Suprapubic skin (tissue), 4 donors: ENCODE measurements at regions not wholly inside any gene's neighbourhood (a gene's known extent, or its start where the extent isn't known, plus 50 kb on each side); places are given as distances from the start of the nearest gene placed in this dataset.

Source experiments
- DNase-seq, 2 donors: peaks; one replicate each; pipeline ENCODE4 v3.0.0-alpha.2; 2019; ENCODE audit warnings: low spot score in 2 of 2
- H3K27ac ChIP-seq: fragments of 200-600 bp; sonication (generic); one replicate; pipeline ENCODE4 v1.5.1; 2019
- H3K27me3 ChIP-seq: fragments of 200-600 bp; sonication (generic); one replicate; pipeline ENCODE4 v1.5.1; 2019
- H3K36me3 ChIP-seq: fragments of 200-600 bp; sonication (generic); one replicate; pipeline ENCODE4 v1.5.1; 2019
- H3K4me1 ChIP-seq: fragments of 200-600 bp; sonication (generic); one replicate; pipeline ENCODE4 v1.5.1; 2019
- H3K4me3 ChIP-seq: fragments of 200-600 bp; sonication (generic); one replicate; pipeline ENCODE4 v1.5.1; 2019; ENCODE audit warnings: mild to moderate bottlenecking
- H3K9me3 ChIP-seq: fragments of 200-600 bp; sonication (generic); one replicate; pipeline ENCODE4 v1.5.1; 2019
- EP300 ChIP-seq: sonication (generic); formaldehyde crosslinking; IDR thresholded peaks from one replicate; pipeline ENCODE4 v1.6.1; 2017; ENCODE audit warnings: antibody characterized with exemption
- POLR2A ChIP-seq, 2 donors: fragments of 450-650 bp; IDR thresholded peaks; one replicate each; pipeline ENCODE4 v1.6.1; 2017; ENCODE audit warnings: antibody characterized with exemption in 2 of 2, mild to moderate bottlenecking in 2 of 2, moderate library complexity in 2 of 2
- POLR2AphosphoS5 ChIP-seq, 3 donors: sonication (generic); formaldehyde crosslinking; IDR thresholded peaks; one replicate each; pipeline ENCODE4 v1.6.1; 2017; ENCODE audit warnings: antibody characterized with exemption in 3 of 3
- WGBS: methylation state at CpG from one replicate; pipeline ENCODE4 v1.1.5; 2018; 5-methylcytosine and 5-hydroxymethylcytosine counted together
- TF ChIP-seq, protein P1 (sequence below), 2 donors: fragments of 200-600 bp in 1 of 2; fragments of 450-650 bp in 1 of 2; sonication (generic) in 1 of 2; IDR thresholded peaks; one replicate each; pipeline ENCODE4 v1.5.1; 2016 to 2019; ENCODE audit warnings: antibody characterized with exemption in 2 of 2, mild to moderate bottlenecking in 1 of 2, moderate library complexity in 1 of 2

DNA sequence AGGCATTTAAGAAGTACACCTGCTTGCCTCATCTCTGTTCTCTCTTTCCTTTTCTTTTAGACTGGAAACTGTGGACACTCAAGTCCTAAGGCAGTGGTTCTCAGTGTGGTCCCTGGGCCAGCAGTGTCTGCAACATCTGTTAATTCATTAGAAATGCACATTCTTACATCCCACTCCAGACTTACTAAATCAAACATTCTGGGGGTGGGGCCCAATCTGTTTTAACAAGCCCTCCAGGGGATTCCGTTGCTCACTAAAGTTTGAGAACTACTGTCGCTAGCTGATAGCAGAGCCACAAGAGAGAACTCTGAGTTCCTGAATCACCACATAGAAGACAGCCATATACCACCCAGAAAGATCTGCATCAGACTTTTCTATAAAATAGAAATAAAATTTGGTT, 430.6 kb downstream of the BCOR start:
- no peak overlapping the region for H3K4me3 ChIP-seq
- no peaks in the 10 kb centered on the region for H3K36me3 ChIP-seq
- DNase-seq: no peak
- no peak for TF ChIP-seq EP300
- no peak for TF ChIP-seq POLR2AphosphoS5 (IDR thresholded peaks at IDR 0.05)
- TF ChIP-seq, protein P1, sequence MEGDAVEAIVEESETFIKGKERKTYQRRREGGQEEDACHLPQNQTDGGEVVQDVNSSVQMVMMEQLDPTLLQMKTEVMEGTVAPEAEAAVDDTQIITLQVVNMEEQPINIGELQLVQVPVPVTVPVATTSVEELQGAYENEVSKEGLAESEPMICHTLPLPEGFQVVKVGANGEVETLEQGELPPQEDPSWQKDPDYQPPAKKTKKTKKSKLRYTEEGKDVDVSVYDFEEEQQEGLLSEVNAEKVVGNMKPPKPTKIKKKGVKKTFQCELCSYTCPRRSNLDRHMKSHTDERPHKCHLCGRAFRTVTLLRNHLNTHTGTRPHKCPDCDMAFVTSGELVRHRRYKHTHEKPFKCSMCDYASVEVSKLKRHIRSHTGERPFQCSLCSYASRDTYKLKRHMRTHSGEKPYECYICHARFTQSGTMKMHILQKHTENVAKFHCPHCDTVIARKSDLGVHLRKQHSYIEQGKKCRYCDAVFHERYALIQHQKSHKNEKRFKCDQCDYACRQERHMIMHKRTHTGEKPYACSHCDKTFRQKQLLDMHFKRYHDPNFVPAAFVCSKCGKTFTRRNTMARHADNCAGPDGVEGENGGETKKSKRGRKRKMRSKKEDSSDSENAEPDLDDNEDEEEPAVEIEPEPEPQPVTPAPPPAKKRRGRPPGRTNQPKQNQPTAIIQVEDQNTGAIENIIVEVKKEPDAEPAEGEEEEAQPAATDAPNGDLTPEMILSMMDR (IDR thresholded peaks at IDR 0.05): no peak
- no peak for TF ChIP-seq POLR2A (IDR thresholded peaks at IDR 0.05)
- H3K27ac ChIP-seq: no peak overlapping the region
- H3K4me1 ChIP-seq: no peaks in the 10 kb centered on the region
- H3K9me3 ChIP-seq: no peaks in the 10 kb centered on the region
- 59% methylated on average over 2 of the region's 2 CpGs for WGBS
- H3K27me3 ChIP-seq: no peaks in the 10 kb centered on the region

DNA sequence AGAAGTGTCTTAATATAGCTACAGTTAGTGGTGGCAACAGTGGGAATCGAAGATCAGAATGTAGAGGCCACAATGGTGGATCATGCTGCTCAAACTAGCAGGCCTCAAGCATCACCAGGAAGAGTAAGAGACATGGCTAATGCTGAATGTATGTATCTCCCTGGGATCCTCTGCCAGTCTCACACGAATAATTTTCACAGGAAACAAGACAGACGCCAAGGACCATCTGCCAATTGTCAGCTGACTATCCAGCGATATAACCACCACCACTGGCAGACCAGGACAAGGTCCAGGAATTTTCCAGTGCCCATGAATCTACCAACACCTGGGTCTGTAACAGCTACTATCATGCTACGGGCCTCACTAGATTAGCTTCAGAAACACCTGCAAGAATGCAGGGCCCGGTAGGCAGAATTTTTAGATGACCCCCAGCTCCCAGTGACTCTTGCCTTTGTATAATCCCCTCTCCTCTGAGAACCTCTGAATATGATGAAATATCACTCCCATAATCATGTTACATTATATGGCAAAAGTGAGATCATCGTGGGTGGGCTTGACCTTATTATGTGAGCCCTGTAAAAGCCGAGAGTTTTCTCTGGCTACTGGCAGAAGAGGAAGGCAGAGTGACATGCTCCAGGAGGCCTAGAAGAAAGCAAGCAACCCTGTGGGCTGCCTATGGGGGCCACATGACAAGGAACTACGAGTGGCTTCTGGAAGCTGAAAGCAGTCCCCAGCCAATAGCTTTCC, 429.8 kb downstream of the BCOR start:
- TF ChIP-seq, protein P1 (IDR thresholded peaks at IDR 0.05): no peak
- TF ChIP-seq POLR2A (IDR thresholded peaks at IDR 0.05) (no peak), EP300 (no peak), POLR2AphosphoS5 (IDR thresholded peaks at IDR 0.05) (no peak)
- no peaks in the 10 kb centered on the region for H3K27me3 ChIP-seq
- DNase-seq: no peak

DNA sequence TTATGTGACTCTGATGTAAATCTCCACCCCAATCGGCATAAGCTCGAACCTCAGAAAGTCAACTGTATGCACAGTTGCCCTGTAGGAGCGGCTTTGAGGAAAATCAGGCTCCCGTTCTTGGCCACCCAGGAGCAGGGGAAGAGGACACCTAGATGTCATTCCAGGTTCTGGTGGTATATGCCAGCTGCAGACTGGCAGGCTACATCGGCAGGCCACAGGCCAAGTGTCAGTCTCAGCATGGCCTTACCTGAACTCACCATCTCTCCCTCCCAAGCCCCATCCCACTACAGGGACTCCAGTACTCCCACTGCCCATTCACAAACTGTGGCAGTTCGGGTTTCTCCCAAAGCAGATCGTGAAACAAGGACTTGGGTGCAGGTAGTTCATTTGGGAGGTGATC, 428.1 kb downstream of the BCOR start:
- DNase-seq: no peak
- H3K4me1 ChIP-seq: no peaks in the 10 kb centered on the region
- H3K27me3 ChIP-seq: no peaks in the 10 kb centered on the region
- 90% methylated on average over 7 of the region's 7 CpGs for WGBS
- H3K9me3 ChIP-seq: no peaks in the 10 kb centered on the region
- H3K27ac ChIP-seq: no peak overlapping the region
- TF ChIP-seq, protein P1 (IDR thresholded peaks at IDR 0.05): no peak
- no peak for TF ChIP-seq POLR2A (IDR thresholded peaks at IDR 0.05)
- no peak for TF ChIP-seq EP300
- no peak for TF ChIP-seq POLR2AphosphoS5 (IDR thresholded peaks at IDR 0.05)
- no peak overlapping the region for H3K4me3 ChIP-seq
- no peaks in the 10 kb centered on the region for H3K36me3 ChIP-seq

More for the DNA sequence above, 429.8 kb downstream of the BCOR start:
- H3K36me3 ChIP-seq: no peaks in the 10 kb centered on the region
- no peaks in the 10 kb centered on the region for H3K9me3 ChIP-seq
- WGBS: 74% methylated on average over 9 of the region's 9 CpGs
- no peaks in the 10 kb centered on the region for H3K4me1 ChIP-seq
- no peak overlapping the region for H3K27ac ChIP-seq
- no peak overlapping the region for H3K4me3 ChIP-seq

DNA sequence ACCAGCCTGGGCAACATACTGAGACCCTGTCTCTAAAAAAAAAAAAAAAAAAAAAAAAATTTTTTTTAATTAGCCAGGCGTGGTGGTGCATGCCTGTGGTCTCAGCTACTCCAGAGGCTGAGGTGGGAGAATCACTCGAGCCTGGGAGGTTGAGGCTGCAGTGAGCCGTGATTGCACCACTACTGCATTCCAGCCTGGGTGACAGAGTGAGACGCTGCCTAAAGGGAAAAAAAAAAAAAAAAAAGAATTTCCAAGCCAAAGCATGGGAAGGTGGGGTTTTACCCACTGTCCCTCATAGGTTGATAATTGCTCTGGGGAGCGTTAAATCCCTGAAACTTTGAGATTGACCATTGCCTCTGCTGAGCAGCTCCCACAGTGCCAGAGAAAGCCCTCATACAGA, 427.5 kb downstream of the BCOR start:
- TF ChIP-seq POLR2A (IDR thresholded peaks at IDR 0.05) (no peak), EP300 (no peak), POLR2AphosphoS5 (IDR thresholded peaks at IDR 0.05) (no peak)
- TF ChIP-seq, protein P1 (IDR thresholded peaks at IDR 0.05): no peak
- Histone ChIP-seq H3K36me3 (no peaks in the 10 kb centered on the region), H3K4me3 (no peak overlapping the region), H3K27me3 (no peaks in the 10 kb centered on the region), H3K27ac (no peak overlapping the region), H3K4me1 (no peaks in the 10 kb centered on the region), H3K9me3 (no peaks in the 10 kb centered on the region)
- no peak for DNase-seq
- 71% methylated on average over 5 of the region's 5 CpGs for WGBS

DNA sequence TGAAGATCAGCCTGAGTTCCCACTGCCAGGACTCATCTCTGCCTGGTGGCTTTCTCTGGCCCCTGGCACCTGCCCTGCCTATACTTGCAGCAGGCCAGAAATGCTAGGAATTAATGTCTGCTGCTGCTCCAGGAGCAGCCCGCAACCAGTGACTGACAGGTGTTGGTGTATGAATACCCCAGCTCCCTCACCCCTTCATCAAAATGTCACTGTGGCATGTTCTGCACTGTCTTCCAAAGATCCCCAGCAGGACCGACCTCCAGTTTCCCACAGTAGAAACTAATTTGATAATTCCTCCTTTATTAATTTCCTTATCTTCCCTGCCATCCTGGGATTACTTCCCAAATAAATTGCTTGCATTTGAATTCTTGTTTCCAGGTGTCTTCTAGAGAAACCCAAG, 425.4 kb downstream of the BCOR start:
- 94% methylated on average over 2 of the region's 2 CpGs for WGBS
- H3K9me3 ChIP-seq: no peaks in the 10 kb centered on the region
- H3K36me3 ChIP-seq: no peaks in the 10 kb centered on the region
- no peaks in the 10 kb centered on the region for H3K27me3 ChIP-seq
- no peak for DNase-seq
- no peak overlapping the region for H3K27ac ChIP-seq
- TF ChIP-seq EP300: no peak
- TF ChIP-seq, protein P1 (IDR thresholded peaks at IDR 0.05): no peak
- no peak for TF ChIP-seq POLR2AphosphoS5 (IDR thresholded peaks at IDR 0.05)
- no peak for TF ChIP-seq POLR2A (IDR thresholded peaks at IDR 0.05)
- no peaks in the 10 kb centered on the region for H3K4me1 ChIP-seq
- H3K4me3 ChIP-seq: no peak overlapping the region
